Muscle layer of duodenum (tissue), 2 donors: ENCODE measurements at regions not wholly inside any gene's neighbourhood (a gene's known extent, or its start where the extent isn't known, plus 50 kb on each side); places are given as distances from the start of the nearest gene placed in this dataset.
"Not testable (repeated sequence)": the region's sequence is repeated elsewhere in the genome, so short reads cannot be mapped to it uniquely, and the experiment has no call there.

Experiments
- H3K27ac ChIP-seq: one replicate; pipeline ENCODE4 v1.7.0; 2013; ENCODE audit warnings: mild to moderate bottlenecking, low read length
- H3K27me3 ChIP-seq: one replicate; pipeline ENCODE4 v1.7.0; 2013; ENCODE audit warnings: low read depth, mild to moderate bottlenecking, control low read depth, low read length
- H3K36me3 ChIP-seq, 2 donors: one replicate each; pipeline ENCODE4 v1.7.0; 2013; ENCODE audit warnings: low read length in 2 of 2, control low read depth in 1 of 2, mild to moderate bottlenecking in 1 of 2; ENCODE audit not compliant: insufficient read depth in 2 of 2, control insufficient read depth in 1 of 2
- H3K4me1 ChIP-seq, 2 donors: one replicate each; pipeline ENCODE4 v1.7.0; 2013; ENCODE audit warnings: low read length in 2 of 2, mild to moderate bottlenecking in 2 of 2, control low read depth in 1 of 2, moderate library complexity in 1 of 2; ENCODE audit not compliant: insufficient read depth in 2 of 2, control insufficient read depth in 1 of 2
- H3K4me3 ChIP-seq, 2 donors: one replicate each; pipeline ENCODE4 v1.7.0; 2013; ENCODE audit warnings: low read length in 2 of 2, low read depth in 1 of 2, mild to moderate bottlenecking in 1 of 2
- H3K9me3 ChIP-seq, 2 donors: one replicate each; pipeline ENCODE4 v1.7.0; 2013; ENCODE audit warnings: low read length in 2 of 2, control low read depth in 1 of 2, mild to moderate bottlenecking in 1 of 2; ENCODE audit not compliant: control insufficient read depth in 1 of 2
- donor health status: healthy.

- Histone ChIP-seq H3K9me3 (no peaks in the 10 kb centered on the region), H3K36me3 (no peaks in the 10 kb centered on the region), H3K4me3 (no peak overlapping the region), H3K4me1 (no peaks in the 10 kb centered on the region), H3K27me3 (no peaks in the 10 kb centered on the region), H3K27ac (no peak overlapping the region)
Measured at GRCh38 chr14:104304451-104305351, 166.3 kb downstream of the KIF26A start.

GRCh38 chr14:104305511-104306449 lies 167.4 kb downstream of the KIF26A start:
- no peak overlapping the region for H3K27ac ChIP-seq
- no peaks in the 10 kb centered on the region for H3K27me3 ChIP-seq
- no peak overlapping the region for H3K4me3 ChIP-seq
- H3K36me3 ChIP-seq = no peaks in the 10 kb centered on the region
- H3K9me3 ChIP-seq = peaks cover 0 to 3% of the 10 kb centered on the region in 2 donors
- H3K4me1 ChIP-seq = no peaks in the 10 kb centered on the region

- Histone ChIP-seq H3K4me3 (no peak overlapping the region), H3K27ac (no peak overlapping the region), H3K4me1 (no peaks in the 10 kb centered on the region), H3K27me3 (no peaks in the 10 kb centered on the region), H3K9me3 (peaks cover 0 to 6% of the 10 kb centered on the region in 2 donors), H3K36me3 (no peaks in the 10 kb centered on the region)
Measured at GRCh38 chr14:104306450-104307040, 168.2 kb downstream of the KIF26A start.

GRCh38 chr14:104307246-104307626 lies 168.8 kb downstream of the KIF26A start:
- Histone ChIP-seq H3K36me3 (no peaks in the 10 kb centered on the region), H3K27me3 (no peaks in the 10 kb centered on the region), H3K4me1 (no peaks in the 10 kb centered on the region), H3K4me3 (no peak overlapping the region), H3K27ac (no peak overlapping the region), H3K9me3 (peaks cover 0 to 6% of the 10 kb centered on the region in 2 donors)

GRCh38 chr14:104307627-104308401 lies 169.4 kb downstream of the KIF26A start:
- no peak overlapping the region for H3K27ac ChIP-seq

DNA sequence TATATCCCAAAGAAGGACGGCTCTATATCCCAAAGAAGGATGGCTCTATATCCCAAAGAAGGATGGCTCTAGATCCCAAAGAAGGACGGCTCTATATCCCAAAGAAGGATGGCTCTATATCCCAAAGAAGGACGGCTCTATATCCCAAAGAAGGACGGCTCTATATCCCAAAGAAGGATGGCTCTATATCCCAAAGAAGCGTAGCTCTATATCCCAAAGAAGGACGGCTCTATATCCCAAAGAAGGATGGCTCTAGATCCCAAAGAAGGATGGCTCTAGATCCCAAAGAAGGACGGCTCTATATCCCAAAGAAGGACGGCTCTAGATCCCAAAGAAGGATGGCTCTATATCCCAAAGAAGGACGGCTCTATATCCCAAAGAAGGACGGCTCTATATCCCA lies 170.1 kb downstream of the KIF26A start:
- H3K36me3 ChIP-seq, H3K27ac ChIP-seq, H3K4me3 ChIP-seq, H3K27me3 ChIP-seq, H3K9me3 ChIP-seq, H3K4me1 ChIP-seq: not testable (repeated sequence)

More at GRCh38 chr14:104307627-104308401, 169.4 kb downstream of the KIF26A start:
- Histone ChIP-seq H3K4me1 (no peaks in the 10 kb centered on the region), H3K36me3 (no peaks in the 10 kb centered on the region), H3K4me3 (no peak overlapping the region), H3K27me3 (no peaks in the 10 kb centered on the region), H3K9me3 (peaks cover 0 to 6% of the 10 kb centered on the region in 2 donors)

- Histone ChIP-seq H3K9me3 (peaks cover 0 to 6% of the 10 kb centered on the region in 2 donors), H3K27me3 (no peaks in the 10 kb centered on the region), H3K4me1 (no peaks in the 10 kb centered on the region), H3K36me3 (no peaks in the 10 kb centered on the region), H3K4me3 (no peak overlapping the region), H3K27ac (no peak overlapping the region)
Measured at GRCh38 chr14:104309657-104310369, 171.4 kb downstream of the KIF26A start.

DNA sequence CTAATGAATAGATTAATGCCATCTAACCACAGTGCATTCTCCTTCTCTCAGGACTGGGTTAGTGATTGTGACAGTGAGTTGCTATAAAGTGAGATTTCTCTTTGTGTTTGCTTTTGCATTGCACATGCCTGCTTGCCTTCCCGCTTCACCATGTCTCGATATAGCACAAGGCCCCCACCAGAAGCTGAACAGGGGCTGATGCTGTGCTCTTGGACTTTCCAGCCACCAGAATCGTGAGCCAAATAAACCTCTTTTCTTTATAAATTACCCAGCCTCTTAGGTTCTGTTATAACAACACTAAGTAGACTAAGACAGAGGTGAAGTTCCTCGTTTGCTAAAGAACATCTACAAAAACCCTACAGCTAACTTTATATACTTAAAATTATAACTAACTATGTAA lies 173.0 kb downstream of the KIF26A start:
- H3K9me3 ChIP-seq = peaks cover 0 to 6% of the 10 kb centered on the region in 2 donors
- H3K4me1 ChIP-seq = no peaks in the 10 kb centered on the region
- H3K36me3 ChIP-seq = no peaks in the 10 kb centered on the region
- H3K4me3 ChIP-seq = no peak overlapping the region
- no peak overlapping the region for H3K27ac ChIP-seq
- no peaks in the 10 kb centered on the region for H3K27me3 ChIP-seq

DNA sequence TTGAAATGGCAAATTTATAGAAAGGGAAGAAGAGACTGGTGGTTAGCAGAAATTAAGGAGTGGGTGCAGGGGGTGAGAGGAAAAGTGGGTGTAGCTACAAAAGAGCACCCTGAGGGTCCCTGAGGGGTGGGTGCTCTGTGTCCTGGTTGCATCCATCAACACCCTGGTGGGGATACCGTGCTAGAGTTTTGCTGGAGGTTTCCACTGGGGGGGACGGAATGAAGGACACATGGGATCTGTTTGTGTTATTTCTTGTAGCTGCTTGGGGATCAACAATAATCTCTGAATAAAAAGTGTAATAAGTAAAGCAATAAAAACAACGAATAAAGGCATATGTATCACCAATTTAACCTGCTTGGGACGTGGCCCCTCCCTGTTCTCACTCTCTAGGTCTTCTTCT lies 175.3 kb downstream of the KIF26A start:
- no peaks in the 10 kb centered on the region for H3K4me1 ChIP-seq
- no peaks in the 10 kb centered on the region for H3K36me3 ChIP-seq
- no peak overlapping the region for H3K27ac ChIP-seq
- peaks cover 0 to 6% of the 10 kb centered on the region in 2 donors for H3K9me3 ChIP-seq
- H3K27me3 ChIP-seq = no peaks in the 10 kb centered on the region
- no peak overlapping the region for H3K4me3 ChIP-seq

DNA sequence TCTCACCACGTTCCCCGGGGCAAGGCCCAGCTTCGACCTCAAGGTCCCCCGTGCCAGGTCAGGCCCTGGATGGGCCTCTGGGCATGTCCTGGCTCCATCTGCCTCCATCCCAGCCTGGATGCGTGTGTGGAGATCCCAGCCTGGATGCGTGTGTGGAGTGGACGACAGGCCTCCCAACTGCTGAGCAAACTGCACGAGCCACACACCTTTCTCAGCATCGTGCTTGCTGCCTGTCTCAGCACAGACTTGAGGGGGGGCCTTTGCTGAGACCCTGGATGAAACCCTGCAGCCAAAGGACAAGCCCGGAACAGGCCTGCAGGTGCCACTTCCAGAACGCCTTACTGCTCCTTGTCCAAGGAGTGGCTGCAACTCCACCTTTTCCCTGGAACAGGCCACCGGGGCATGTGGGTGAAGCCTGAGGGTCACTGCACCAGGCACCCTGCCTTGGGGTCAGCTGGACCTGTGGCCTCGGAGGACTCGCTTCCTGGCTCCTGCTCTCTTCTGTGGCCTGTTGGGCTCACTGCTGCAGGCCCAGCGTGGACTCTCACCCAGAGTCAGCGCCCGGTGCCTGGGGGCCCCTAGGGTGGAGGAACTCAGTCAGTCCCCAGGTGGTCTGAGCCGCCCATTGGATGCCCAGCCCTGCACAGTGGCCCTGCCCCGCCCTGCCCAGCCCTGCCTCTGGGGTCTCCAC lies 176.0 kb downstream of the KIF26A start:
- no peaks in the 10 kb centered on the region for H3K27me3 ChIP-seq
- no peak overlapping the region for H3K4me3 ChIP-seq
- H3K9me3 ChIP-seq = peaks cover 0 to 6% of the 10 kb centered on the region in 2 donors
- no peak overlapping the region for H3K27ac ChIP-seq
- H3K36me3 ChIP-seq = no peaks in the 10 kb centered on the region
- H3K4me1 ChIP-seq = no peaks in the 10 kb centered on the region
